ENCODE measurements at regions not wholly inside any gene's neighbourhood (a gene's known extent, or its start where the extent isn't known, plus 50 kb on each side); places are given as distances from the start of the nearest gene placed in this dataset.

- intact Hi-C loops (cut with DNase I) = no loop called here
- 85 to 86% methylated on average over 7 of the region's 7 CpGs for WGBS, 2 donors
- no peaks in the 10 kb centered on the region for H3K36me3 ChIP-seq (ENCODE audit: control insufficient read depth in 1 of 2, insufficient read depth in 2 of 2, low read length in 1 of 2)
- DNase-seq (no peak), ATAC-seq (ENCODE audit: low FRiP score) (no peak)
- no peaks in the 10 kb centered on the region for H3K9me3 ChIP-seq (ENCODE audit: control insufficient read depth, low read length)
- no peaks in the 10 kb centered on the region for H3K27me3 ChIP-seq (ENCODE audit: control insufficient read depth in 1 of 2, insufficient read depth in 2 of 2, low read length in 1 of 2)
- H3K27ac ChIP-seq (ENCODE audit: low read depth in 1 of 2, low read length in 2 of 2) = no peak overlapping the region
- H3K4me1 ChIP-seq (ENCODE audit: control insufficient read depth in 1 of 2, insufficient read depth in 2 of 2, low read length in 2 of 2) = no peaks in the 10 kb centered on the region
- no peak overlapping the region for H3K4me3 ChIP-seq (ENCODE audit: low read length in 2 of 2)
Measured at GRCh38 chr5:152260940-152261339, 144.1 kb downstream of the NMUR2 start.

- H3K27ac ChIP-seq (ENCODE audit: low read depth in 1 of 2, low read length in 2 of 2) = peak overlapping the region in 1 of 2 donors; percentile 28
- intact Hi-C loops (cut with DNase I) = no loop called here
- no peaks in the 10 kb centered on the region for H3K27me3 ChIP-seq (ENCODE audit: control insufficient read depth in 1 of 2, insufficient read depth in 2 of 2, low read length in 1 of 2)
- H3K9me3 ChIP-seq (ENCODE audit: control insufficient read depth, low read length) = no peaks in the 10 kb centered on the region
- no peaks in the 10 kb centered on the region for H3K4me1 ChIP-seq (ENCODE audit: control insufficient read depth in 1 of 2, insufficient read depth in 2 of 2, low read length in 2 of 2)
- DNase-seq = peak; percentile 50 to 55
- H3K4me3 ChIP-seq (ENCODE audit: low read length in 2 of 2) = no peak overlapping the region
- no peaks in the 10 kb centered on the region for H3K36me3 ChIP-seq (ENCODE audit: control insufficient read depth in 1 of 2, insufficient read depth in 2 of 2, low read length in 1 of 2)
- 4 to 14% methylated on average over 1 of the region's 1 CpG for WGBS, 2 donors
- peak; percentile 54 for ATAC-seq (ENCODE audit: low FRiP score)
Measured at GRCh38 chr5:152259702-152260101, 145.4 kb downstream of the NMUR2 start.

GRCh38 chr5:152256580-152256979, 148.5 kb downstream of the NMUR2 start:
- ATAC-seq (ENCODE audit: low FRiP score) (no peak), DNase-seq (no peak)
- H3K27ac ChIP-seq (ENCODE audit: low read depth in 1 of 2, low read length in 2 of 2) = no peak overlapping the region
- intact Hi-C loops (cut with DNase I) = no loop called here
- 22 to 46% methylated on average over 3 of the region's 3 CpGs for WGBS, 2 donors
- no peaks in the 10 kb centered on the region for H3K27me3 ChIP-seq (ENCODE audit: control insufficient read depth in 1 of 2, insufficient read depth in 2 of 2, low read length in 1 of 2)
- no peaks in the 10 kb centered on the region for H3K36me3 ChIP-seq (ENCODE audit: control insufficient read depth in 1 of 2, insufficient read depth in 2 of 2, low read length in 1 of 2)
- no peak overlapping the region for H3K4me3 ChIP-seq (ENCODE audit: low read length in 2 of 2)
- no peaks in the 10 kb centered on the region for H3K9me3 ChIP-seq (ENCODE audit: control insufficient read depth, low read length)
- no peaks in the 10 kb centered on the region for H3K4me1 ChIP-seq (ENCODE audit: control insufficient read depth in 1 of 2, insufficient read depth in 2 of 2, low read length in 2 of 2)

GRCh38 chr5:152255411-152255810, 149.7 kb downstream of the NMUR2 start:
- H3K4me1 ChIP-seq (ENCODE audit: control insufficient read depth in 1 of 2, insufficient read depth in 2 of 2, low read length in 2 of 2) = no peaks in the 10 kb centered on the region
- intact Hi-C loops (cut with DNase I) = no loop called here

GRCh38 chr5:152247850-152248385, 157.2 kb downstream of the NMUR2 start:
- H3K27me3 ChIP-seq (ENCODE audit: control insufficient read depth in 1 of 2, insufficient read depth in 2 of 2, low read length in 1 of 2) = no peaks in the 10 kb centered on the region
- H3K4me3 ChIP-seq (ENCODE audit: low read length in 2 of 2) = no peak overlapping the region
- H3K4me1 ChIP-seq (ENCODE audit: control insufficient read depth in 1 of 2, insufficient read depth in 2 of 2, low read length in 2 of 2) = no peaks in the 10 kb centered on the region
- ATAC-seq (ENCODE audit: low FRiP score) (no peak), DNase-seq (no peak)
- H3K36me3 ChIP-seq (ENCODE audit: control insufficient read depth in 1 of 2, insufficient read depth in 2 of 2, low read length in 1 of 2) = no peaks in the 10 kb centered on the region
- WGBS, 2 donors = 70 to 77% methylated on average over 2 of the region's 2 CpGs
- H3K9me3 ChIP-seq (ENCODE audit: control insufficient read depth, low read length) = peaks cover 1% of the 10 kb centered on the region
- H3K27ac ChIP-seq (ENCODE audit: low read depth in 1 of 2, low read length in 2 of 2) = no peak overlapping the region
- intact Hi-C loops (cut with DNase I) = no loop called here

More at GRCh38 chr5:152255411-152255810, 149.7 kb downstream of the NMUR2 start:
- WGBS, 2 donors = 15 to 42% methylated on average over 3 of the region's 3 CpGs
- Histone ChIP-seq H3K36me3 (ENCODE audit: control insufficient read depth in 1 of 2, insufficient read depth in 2 of 2, low read length in 1 of 2) (no peaks in the 10 kb centered on the region), H3K9me3 (ENCODE audit: control insufficient read depth, low read length) (no peaks in the 10 kb centered on the region), H3K27me3 (ENCODE audit: control insufficient read depth in 1 of 2, insufficient read depth in 2 of 2, low read length in 1 of 2) (no peaks in the 10 kb centered on the region), H3K27ac (ENCODE audit: low read depth in 1 of 2, low read length in 2 of 2) (no peak overlapping the region), H3K4me3 (ENCODE audit: low read length in 2 of 2) (no peak overlapping the region)
- DNase-seq = no peak
- ATAC-seq (ENCODE audit: low FRiP score) = no peak

- H3K4me1 ChIP-seq (ENCODE audit: control insufficient read depth in 1 of 2, insufficient read depth in 2 of 2, low read length in 2 of 2) = no peaks in the 10 kb centered on the region
- H3K4me3 ChIP-seq (ENCODE audit: low read length in 2 of 2) = no peak overlapping the region
- DNase-seq = no peak
- intact Hi-C loops (cut with DNase I) = no loop called here
- 17 to 19% methylated on average over 5 of the region's 5 CpGs for WGBS, 2 donors
- H3K27ac ChIP-seq (ENCODE audit: low read depth in 1 of 2, low read length in 2 of 2) = no peak overlapping the region
- H3K27me3 ChIP-seq (ENCODE audit: control insufficient read depth in 1 of 2, insufficient read depth in 2 of 2, low read length in 1 of 2) = no peaks in the 10 kb centered on the region
- H3K36me3 ChIP-seq (ENCODE audit: control insufficient read depth in 1 of 2, insufficient read depth in 2 of 2, low read length in 1 of 2) = no peaks in the 10 kb centered on the region
- no peak for ATAC-seq (ENCODE audit: low FRiP score)
- H3K9me3 ChIP-seq (ENCODE audit: control insufficient read depth, low read length) = peaks cover 1% of the 10 kb centered on the region
Measured at GRCh38 chr5:152246401-152246800, 158.7 kb downstream of the NMUR2 start.

- no peak overlapping the region for H3K4me3 ChIP-seq (ENCODE audit: low read length in 2 of 2)
- H3K27ac ChIP-seq (ENCODE audit: low read depth in 1 of 2, low read length in 2 of 2) = no peak overlapping the region
- ATAC-seq (ENCODE audit: low FRiP score) (no peak), DNase-seq (no peak)
- H3K36me3 ChIP-seq (ENCODE audit: control insufficient read depth in 1 of 2, insufficient read depth in 2 of 2, low read length in 1 of 2) = no peaks in the 10 kb centered on the region
- no peaks in the 10 kb centered on the region for H3K4me1 ChIP-seq (ENCODE audit: control insufficient read depth in 1 of 2, insufficient read depth in 2 of 2, low read length in 2 of 2)
- H3K27me3 ChIP-seq (ENCODE audit: control insufficient read depth in 1 of 2, insufficient read depth in 2 of 2, low read length in 1 of 2) = no peaks in the 10 kb centered on the region
- H3K9me3 ChIP-seq (ENCODE audit: control insufficient read depth, low read length) = no peaks in the 10 kb centered on the region
- intact Hi-C loops (cut with DNase I) = no loop called here
- 67 to 73% methylated on average over 2 of the region's 2 CpGs for WGBS, 2 donors
Measured at GRCh38 chr5:152237531-152237930, 167.5 kb downstream of the NMUR2 start.

- ATAC-seq (ENCODE audit: low FRiP score) = no peak
- no peaks in the 10 kb centered on the region for H3K36me3 ChIP-seq (ENCODE audit: control insufficient read depth in 1 of 2, insufficient read depth in 2 of 2, low read length in 1 of 2)
- DNase-seq = no peak
- no peaks in the 10 kb centered on the region for H3K27me3 ChIP-seq (ENCODE audit: control insufficient read depth in 1 of 2, insufficient read depth in 2 of 2, low read length in 1 of 2)
- 80 to 81% methylated on average over 7 of the region's 7 CpGs for WGBS, 2 donors
- no peak overlapping the region for H3K27ac ChIP-seq (ENCODE audit: low read depth in 1 of 2, low read length in 2 of 2)
- H3K4me1 ChIP-seq (ENCODE audit: control insufficient read depth in 1 of 2, insufficient read depth in 2 of 2, low read length in 2 of 2) = peaks cover 7 to 10% of the 10 kb centered on the region in 2 donors
- H3K9me3 ChIP-seq (ENCODE audit: control insufficient read depth, low read length) = no peaks in the 10 kb centered on the region
- no peak overlapping the region for H3K4me3 ChIP-seq (ENCODE audit: low read length in 2 of 2)
- intact Hi-C loops (cut with DNase I) = loop anchor here in 1 of 2 donors (5.0 kb wide), 1 partner anchor 46 kb away; no protein-coding TSS in a partner anchor
Measured at GRCh38 chr5:152226191-152226590, 178.9 kb downstream of the NMUR2 start.

- Histone ChIP-seq H3K4me1 (ENCODE audit: control insufficient read depth in 1 of 2, insufficient read depth in 2 of 2, low read length in 2 of 2) (peaks cover 10% of the 10 kb centered on the region in 2 donors), H3K27ac (ENCODE audit: low read depth in 1 of 2, low read length in 2 of 2) (peak overlapping the region in 1 of 2 donors; percentile 86), H3K4me3 (ENCODE audit: low read length in 2 of 2) (no peak overlapping the region), H3K36me3 (ENCODE audit: control insufficient read depth in 1 of 2, insufficient read depth in 2 of 2, low read length in 1 of 2) (no peaks in the 10 kb centered on the region), H3K9me3 (ENCODE audit: control insufficient read depth, low read length) (no peaks in the 10 kb centered on the region), H3K27me3 (ENCODE audit: control insufficient read depth in 1 of 2, insufficient read depth in 2 of 2, low read length in 1 of 2) (no peaks in the 10 kb centered on the region)
- DNase-seq (no peak), ATAC-seq (ENCODE audit: low FRiP score) (no peak)
- intact Hi-C loops (cut with DNase I) = loop anchor here in 1 of 2 donors (5.0 kb wide), 1 partner anchor 50 kb away; no protein-coding TSS in a partner anchor
- WGBS, 2 donors = 21 to 33% methylated on average over 5 of the region's 5 CpGs
Measured at GRCh38 chr5:152221721-152222629, 183.1 kb downstream of the NMUR2 start.
